NCI-H2029 (cell line): ENCODE measurements at regions not wholly inside any gene's neighbourhood (a gene's known extent, or its start where the extent isn't known, plus 50 kb on each side); places are given as distances from the start of the nearest gene placed in this dataset.

Experiments
- DNase-seq: peaks from one replicate; lab custom pipeline; 2025; lab: John Stamatoyannopoulos, UW

DNA sequence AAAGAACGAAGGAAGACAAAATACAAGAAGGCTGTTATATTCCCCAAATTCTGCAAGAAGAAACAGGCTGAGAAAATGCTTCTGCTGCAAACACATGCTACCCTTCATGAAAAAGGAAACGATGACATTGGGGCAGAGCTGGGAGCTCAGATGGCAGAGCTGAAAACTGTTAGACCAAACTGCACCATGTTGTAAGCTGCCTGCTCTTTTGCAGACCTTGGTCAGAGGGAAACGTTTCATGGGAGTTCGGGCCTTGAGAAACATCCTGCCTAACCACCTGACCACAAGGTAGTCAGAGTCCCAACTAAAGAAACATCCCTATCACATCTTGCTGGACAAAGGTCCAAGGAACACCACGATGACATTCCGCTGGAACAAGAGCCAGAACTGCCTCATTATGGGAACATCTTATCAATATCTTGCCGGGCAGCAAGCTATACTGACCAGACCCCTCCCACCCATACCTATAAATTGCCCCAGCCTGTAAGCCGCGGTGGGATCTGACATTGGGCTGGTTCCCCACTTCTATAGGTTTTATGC, 110.7 kb upstream of the CTSC start:
- DNase-seq = no peak

DNA sequence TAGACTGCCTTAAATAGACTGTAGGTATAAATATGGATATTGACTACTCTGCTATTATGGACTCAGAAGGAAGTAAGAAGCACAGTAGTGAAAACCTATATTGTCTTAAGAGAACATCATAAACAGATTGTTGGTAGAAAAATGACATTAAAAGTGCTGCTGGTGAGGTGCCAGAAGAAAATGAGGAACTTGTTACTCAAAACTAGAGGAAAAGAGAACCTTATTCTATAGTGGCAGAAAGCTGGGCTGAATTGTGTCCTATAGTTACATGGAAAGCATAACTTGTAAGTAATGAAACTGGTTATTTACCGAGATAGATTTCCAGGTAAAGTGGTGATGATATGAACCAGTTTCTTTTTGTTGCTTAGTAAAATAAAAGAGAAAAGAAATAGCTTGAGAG, 109.7 kb upstream of the CTSC start:
- DNase-seq = no peak

DNA sequence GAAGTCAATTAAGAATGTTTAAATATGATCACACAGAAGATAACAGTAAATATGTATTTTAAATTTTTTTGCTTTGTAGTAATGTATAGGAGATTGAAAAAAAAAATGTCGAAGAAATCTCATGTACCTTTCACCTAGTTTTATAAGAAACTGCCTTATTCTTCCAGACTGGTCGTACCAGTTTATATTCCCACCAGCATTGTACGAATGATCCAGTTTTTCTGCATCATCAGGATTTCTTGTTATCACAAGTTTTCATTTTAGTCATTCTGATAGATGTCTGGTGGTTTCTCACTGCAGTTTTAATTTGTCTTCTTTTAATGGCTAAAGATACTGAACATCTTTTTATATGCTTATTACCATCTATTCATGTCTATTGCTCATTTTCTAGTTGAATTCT, 101.8 kb upstream of the CTSC start:
- DNase-seq = no peak

DNA sequence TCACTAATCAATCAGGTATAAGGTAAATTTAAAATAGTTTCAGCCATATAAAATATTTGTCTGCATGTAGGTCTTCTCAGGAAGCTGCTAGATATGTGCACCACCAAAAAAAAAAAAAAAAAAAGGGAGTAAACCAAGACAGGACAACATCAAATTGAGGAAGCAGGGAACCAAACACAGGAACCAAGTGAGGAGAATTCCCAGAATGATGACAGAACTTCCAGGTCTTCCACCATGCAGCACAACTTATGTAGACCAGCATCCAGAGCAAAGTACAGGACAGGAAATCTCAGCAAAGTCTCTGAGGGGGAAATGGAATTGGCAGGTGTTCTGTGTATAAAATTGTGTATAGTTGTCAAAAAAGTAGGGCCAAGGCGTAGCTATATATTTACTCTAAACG, 101.2 kb upstream of the CTSC start:
- DNase-seq = no peak

DNA sequence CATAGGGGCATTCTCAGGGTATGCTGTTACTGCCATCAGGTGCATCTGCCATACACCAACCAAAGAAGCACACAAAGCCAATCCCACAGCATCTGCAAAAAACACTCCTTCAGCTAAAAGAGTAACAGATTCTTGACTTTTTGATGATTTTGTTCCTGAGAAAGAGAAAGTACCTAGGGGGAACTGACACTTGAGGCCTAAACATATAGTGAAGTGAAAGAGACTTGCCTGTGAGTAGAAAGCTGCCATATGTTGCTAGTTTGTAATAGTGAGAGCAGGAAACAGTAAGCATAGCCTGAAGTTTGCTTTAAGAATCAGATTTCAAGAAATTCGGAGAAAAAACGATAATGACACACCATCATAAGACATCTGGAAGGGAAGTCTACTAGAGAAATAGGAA, 97.9 kb upstream of the CTSC start:
- no peak for DNase-seq

DNA sequence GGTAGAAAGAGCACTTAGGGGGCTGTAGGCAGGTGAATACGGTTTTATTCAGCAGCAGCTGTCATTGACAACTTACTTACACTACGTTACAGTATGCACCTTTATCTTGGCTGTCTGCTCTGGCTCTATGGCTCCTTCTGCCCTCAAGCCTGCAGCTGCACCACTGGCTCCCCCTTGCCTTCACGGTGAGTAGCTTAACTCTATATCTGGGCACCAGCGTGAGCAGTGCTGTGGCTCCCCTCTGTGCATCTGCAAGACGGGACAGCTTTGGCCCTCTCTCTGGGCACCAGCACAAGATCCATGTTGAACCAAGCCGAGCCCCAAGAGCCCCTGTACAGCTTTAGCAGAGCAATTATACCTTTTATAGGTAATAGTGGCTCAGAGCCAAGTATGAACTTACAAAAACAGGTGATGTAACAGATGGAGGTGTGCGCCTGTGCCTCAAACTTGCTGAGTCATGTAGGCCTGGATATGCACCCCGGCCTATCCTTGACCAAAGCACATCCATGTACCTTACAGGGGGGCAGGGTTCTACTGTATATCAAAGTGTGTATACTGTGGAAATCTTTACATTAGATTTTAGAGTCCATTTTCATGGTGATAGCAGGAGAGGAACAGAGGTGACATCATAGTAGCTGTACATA, 96.9 kb upstream of the CTSC start:
- no peak for DNase-seq

DNA sequence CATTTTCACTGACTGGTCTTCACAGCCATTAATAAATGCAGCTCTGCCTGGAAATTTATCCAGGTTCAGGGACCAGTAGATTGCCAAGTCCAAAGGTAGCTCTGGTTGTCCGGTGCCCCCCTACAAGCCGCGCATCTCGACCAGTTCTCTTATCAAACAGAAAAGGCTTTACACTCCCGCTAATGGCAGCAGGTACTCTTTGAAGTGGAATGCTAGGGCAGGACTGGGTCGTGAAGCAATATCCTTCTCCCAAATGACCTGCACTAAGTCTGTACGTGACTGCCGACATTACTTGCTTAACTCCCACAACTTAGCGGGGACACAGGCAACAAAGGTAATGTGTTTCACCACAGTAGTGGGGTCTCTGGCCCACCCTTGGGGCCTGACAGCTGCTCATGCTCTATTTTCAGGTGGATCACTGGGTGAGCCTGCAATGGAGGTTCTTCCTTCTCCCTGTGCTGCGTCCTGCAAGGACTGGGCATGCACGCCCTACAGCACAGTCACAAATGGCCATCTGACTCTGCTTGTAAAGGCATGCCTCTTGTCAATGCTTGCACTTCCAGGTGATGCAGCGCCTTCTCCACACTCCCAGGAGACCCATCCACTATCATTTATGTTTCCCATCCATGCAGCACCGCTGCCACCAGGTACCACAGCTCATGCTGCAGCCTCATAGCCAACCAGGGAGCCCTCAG, 96.1 kb upstream of the CTSC start:
- DNase-seq = no peak

DNA sequence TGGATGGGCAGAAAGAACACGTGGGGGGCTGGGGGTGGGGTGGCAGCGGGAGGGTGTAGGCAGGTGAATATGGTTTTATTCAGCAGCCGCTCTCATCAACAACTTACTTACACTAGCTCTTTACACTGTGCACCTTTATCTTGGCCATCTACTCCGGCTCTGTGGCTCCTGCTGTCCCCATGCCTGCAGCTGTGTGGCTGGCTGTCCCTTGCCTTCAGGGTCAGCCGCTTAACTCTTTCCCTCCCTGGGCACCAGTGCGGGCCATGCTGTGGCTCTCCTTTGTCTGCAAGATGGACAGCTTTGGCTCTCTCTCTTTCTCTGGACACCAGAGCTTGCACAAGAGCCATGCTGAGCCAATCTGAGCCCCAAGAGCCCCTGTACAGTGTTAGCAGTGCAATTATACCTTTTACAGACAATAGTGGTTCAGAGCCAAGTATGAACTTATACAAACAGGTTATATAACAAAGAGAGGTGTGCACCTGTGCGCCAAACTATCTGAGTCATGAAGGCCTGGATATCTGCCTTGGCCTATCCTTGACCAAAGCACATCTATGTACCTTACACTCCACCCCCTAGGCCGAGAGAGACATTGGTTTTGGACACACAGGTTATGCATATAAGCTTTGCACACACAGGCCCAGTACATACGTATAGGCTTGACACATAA, 94.3 kb upstream of the CTSC start:
- no peak for DNase-seq

DNA sequence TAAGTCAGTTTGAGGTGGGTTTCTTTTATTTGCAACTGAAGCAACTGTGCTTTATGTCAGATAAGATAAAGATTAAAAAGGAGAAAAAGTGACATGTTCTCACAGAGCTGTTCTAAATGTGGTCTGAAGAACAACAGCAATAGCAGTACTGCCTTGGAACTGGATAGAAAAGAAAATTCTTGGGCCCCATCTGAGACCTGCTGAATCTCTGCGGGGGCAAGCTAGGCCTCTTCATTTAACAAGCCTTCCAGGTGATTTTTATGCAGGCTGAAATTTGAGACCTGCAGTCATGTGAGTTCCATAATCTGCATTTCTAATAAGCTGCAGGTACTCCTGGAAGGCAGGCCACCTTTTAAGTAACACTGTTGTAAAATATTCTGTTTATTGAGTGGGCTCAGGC, 91.4 kb upstream of the CTSC start:
- DNase-seq = no peak

DNA sequence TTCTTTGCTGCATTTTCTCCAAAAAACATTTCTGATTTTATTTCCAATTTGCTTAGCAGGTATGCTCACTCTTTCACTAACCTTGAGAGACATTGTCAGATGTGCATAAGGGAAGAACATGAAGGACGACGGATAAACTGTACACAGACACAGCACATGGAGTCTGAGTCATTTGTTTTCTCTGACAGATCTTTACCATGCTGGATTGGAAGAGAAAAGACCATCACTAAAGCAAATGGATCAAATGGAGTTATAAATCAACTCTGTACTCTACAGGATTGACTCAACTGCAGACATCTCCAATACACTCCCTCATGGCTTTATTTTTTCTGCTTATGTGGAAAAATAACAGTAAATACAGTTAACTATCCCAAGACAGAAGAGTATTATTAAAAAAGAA, 90.2 kb upstream of the CTSC start:
- no peak for DNase-seq

DNA sequence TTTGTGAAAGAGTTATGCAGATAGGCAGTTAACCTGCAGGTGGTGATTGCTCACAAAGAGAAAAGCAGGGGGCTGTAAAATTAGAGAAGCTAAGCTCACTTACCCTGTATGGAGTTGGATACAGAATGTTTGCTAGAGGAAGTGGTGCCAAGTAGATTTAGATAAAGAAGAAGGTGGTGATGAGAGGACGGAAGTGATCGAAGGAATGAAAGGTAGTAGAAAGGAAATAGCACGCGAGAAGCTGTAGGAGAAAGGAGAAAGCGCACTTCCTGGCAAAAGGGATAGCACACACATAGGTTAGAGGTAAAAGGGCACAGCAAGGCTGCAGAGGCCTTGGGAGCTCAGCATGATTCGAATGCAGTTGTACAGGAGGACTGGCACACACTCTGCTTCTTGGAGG, 87.3 kb upstream of the CTSC start:
- DNase-seq = no peak

DNA sequence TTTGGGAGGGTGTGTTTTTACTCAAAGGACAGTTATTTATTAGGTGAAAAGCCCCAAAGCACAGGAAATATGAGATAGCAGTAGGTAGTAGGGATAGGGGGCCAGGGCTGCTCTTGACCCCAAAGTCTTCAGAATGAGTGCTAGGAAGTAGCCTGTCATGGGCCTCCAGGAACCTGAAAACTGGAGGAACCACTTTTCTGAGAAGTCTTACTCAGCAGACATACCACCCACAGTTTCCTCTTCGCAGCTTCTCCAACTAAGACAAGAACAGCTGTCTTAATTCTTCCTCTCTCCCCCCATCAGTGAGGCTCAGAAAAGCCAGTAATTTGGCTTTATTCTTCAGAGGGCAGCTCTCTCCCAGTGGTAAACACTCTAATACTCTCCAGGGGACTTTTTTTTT, 84.0 kb upstream of the CTSC start:
- no peak for DNase-seq

DNA sequence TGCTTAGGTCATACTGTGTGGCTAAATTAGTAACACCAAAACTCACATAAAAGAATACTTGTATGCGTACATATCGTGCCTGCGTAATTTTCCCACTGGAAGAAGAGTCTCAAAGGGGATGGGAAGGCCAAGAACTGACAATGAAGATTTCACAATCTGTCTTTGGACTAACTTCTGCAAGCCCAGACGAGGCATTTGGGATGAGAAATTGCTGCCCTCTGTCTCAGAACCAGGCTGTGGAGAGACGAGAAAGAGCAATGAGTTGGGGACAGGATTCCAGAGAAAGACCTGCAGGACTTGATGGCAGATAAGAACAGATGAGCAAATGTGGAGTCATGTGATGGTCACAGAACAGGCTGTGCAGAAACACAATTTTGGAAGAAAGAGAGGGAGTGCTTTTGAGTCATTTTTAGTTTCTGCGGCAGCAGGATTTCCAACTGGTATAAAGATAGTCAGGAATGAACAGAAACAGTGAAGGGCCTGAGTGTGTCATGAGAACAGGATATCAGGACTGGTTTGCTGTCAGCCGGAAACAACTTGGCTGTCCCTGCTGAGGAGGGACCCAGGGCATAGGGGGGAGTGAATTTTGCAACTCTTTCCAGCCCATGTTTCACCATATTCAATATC, 82.7 kb upstream of the CTSC start:
- no peak for DNase-seq

DNA sequence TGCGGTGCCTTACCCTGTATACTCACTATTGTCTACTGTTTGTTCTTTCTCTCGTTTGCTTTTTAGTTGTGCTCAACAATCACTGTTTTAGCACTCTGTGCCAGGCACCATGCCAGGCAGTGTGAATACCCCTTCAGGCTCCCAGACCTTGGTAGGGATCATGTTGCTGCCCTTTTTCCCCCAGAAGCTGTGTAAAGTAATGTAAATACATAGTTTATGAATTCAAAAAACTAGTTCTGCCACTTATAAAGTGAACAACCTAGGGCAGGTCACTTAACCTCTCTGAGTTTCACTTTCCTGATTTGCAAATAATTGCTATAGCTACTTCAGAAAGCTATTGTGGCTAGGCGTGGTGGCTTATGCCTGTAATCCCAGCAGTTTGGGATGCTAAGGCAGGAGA, 81.0 kb upstream of the CTSC start:
- peak; percentile 59 for DNase-seq

DNA sequence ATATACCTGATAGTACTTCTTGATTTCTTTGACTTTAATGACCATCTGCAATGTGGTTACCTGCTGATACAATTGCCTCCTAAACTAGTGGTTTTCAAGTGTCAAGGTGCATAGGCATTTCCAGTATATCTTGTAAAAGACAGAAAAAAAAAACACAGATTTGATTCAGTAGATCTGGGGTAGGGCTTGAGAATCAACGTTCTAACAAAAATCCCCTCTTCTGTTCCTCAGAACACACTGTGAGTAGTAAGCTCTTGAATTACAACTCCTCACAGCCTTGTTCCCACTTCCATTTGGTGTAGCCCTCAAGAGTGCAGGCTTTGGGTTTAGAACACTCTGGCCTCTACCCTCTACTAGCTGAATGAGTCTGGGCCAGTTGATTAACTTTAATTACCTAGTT, 78.0 kb upstream of the CTSC start:
- no peak for DNase-seq

DNA sequence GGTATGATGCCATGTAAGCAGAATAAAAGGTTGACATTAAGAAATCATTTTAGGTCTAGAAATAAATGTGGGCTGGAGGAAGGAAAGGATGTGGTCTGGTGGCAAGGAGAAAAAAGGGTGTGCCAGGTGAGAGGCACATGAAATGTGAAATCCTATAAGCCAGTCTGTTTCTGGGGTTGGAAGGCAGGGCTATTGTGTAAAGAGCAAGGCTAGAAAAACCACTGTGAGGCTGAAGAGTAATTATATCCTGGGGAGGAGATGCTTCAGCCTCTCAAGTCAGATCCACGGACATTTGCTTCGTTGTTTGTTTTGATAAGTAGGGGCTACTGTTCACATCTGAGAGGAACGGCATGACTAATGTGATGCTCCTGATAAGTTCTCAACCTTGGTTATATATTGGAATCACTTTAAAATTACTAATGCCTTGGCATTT, 77.5 kb upstream of the CTSC start:
- no peak for DNase-seq

DNA sequence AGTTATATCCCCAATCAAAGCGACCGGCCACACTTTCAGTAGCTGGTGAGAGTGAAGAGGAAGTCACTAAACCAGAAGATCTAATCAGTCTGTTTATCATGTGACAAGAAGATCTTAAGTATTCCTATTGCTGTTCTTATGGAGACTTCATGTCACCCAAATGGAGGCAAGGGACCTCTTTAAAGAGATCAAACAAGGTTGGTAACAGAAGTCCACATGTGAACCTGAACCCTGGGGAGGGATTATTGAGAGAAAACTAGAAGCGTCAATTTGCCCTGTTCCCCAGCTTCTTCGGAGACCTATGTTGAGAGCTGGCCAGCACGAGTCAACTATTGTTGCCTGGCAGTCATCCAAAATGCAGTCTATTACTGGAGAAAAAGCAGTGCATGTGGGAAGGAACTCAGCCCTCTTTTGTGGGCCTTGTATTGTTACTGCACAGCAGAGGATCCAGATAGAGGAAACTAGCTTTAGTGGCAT, 76.9 kb upstream of the CTSC start:
- DNase-seq = peak; percentile 3

DNA sequence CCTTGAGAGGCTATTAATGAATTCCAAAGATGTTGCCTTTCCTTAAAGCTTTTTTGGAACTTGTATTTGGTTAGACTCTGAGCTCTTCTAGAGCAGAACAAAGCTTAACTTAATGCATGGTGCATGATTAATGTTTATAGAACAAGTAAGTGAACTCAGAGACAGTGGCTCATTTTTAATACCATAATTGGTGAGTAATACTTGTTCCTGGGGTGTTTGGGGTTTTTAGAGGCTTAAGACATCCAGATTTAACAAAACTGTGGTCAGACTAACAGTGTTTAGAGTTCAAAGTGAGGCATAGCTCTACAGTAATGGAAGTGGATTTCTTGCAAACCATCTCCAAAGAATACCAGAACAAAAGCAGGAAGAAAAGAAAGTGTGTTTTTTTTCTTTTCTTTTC, 73.7 kb upstream of the CTSC start:
- no peak for DNase-seq

DNA sequence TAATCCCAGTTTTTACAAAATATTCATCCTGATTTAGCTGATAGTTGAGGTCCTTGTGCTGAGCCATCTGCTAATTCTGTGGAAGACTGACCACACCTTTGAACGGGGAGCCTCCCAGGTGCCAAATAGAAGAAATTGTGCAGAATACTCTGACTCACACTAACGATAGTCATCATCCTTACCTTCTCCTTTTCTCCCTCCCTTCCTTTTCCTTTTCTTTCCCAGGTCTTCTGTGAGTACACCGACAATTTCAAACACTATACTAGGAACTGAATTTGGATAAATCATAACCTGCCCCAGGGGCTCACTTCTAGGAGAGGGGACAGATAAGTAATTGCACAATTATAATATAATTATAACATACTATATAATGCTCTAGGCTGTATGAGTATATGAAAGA, 73.1 kb upstream of the CTSC start:
- no peak for DNase-seq

DNA sequence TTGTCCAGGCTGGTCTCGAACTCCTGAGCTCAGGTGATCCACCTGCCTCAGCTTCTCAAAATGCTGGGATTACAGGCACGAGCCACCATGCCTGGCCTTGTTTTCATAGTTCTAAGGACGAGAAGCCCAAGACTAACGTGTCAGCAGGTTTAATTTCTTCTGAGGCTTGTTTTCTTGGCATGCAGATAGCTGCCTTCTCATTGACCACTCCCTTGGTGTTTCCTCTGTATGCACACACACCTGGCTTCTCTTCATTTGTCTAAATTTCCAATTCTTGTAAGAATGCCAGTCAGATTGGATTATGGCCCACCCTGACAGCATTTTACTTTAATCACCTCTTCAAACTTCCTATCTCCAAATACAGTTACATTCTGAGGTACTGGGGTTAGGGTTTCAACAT, 72.5 kb upstream of the CTSC start:
- DNase-seq = no peak

DNA sequence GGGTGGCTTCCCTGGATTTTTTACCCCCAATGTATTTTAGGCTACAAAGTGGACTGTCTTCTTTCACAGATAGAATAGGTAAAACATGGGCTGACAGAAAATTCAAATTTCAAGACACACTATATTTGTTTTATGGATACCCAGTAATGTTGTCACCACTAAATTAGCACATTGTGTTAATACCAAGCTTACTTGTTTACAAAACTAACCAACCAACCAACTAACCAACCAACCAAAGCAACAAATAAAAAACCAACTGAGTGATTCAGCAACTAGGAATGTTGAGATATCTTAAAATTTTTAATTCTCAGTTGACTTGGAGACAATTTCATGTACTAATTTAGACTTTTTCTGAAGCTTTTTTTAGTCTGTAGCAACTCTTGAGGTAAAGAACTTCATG, 69.3 kb upstream of the CTSC start:
- DNase-seq = no peak

DNA sequence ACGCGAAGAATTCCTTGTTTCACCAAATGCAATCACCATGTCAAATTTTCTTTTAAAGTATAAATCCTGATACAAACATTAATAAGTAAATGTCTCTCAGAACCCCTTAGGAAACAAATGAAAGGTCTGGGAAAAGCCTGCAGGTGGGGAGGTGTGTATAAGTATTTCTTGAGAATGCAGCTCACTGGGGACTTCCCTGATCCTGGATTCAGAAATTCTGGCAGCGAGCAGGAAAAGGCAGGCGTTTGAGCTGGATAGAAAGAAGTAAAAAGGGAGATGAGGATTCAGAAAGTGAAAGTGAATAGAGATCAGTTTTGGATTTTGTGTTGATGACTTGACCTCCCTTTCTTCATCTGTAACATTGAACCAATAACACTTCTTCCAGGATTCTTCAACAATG, 68.3 kb upstream of the CTSC start:
- DNase-seq = no peak
